H9 (cell line): ENCODE measurements at regions not wholly inside any gene's neighbourhood (a gene's known extent, or its start where the extent isn't known, plus 50 kb on each side); places are given as distances from the start of the nearest gene placed in this dataset.
A peak's percentile ranks its signal among the peaks of the same experiment; 100 is the strongest.

Source experiments
- DNase-seq: peaks from one replicate; pipeline ENCODE4 v3.0.0-alpha.2; 2017
- H2AFZ ChIP-seq: one replicate; pipeline ENCODE4 v1.6.1; 2013; ENCODE audit warnings: mild to moderate bottlenecking, low read length, control low read depth, moderate library complexity
- H2AK5ac ChIP-seq: 2 replicates; pipeline ENCODE4 v1.6.1; 2013; ENCODE audit warnings: low read length, control low read depth, mixed read lengths; ENCODE audit not compliant: insufficient read length
- H2BK120ac ChIP-seq: one replicate; pipeline ENCODE4 v1.6.1; 2013; ENCODE audit warnings: low read depth, mild to moderate bottlenecking, low read length, control low read depth, inconsistent platforms; ENCODE audit not compliant: poor library complexity, severe bottlenecking
- H2BK12ac ChIP-seq: 2 replicates; pipeline ENCODE4 v1.6.1; 2013; ENCODE audit warnings: low read length, control low read depth, mixed read lengths, low read depth; ENCODE audit not compliant: insufficient read length
- H2BK15ac ChIP-seq: 2 replicates; pipeline ENCODE4 v1.6.1; 2013; ENCODE audit warnings: low read depth, low read length, control low read depth
- H2BK20ac ChIP-seq: one replicate; pipeline ENCODE4 v1.6.1; 2013; ENCODE audit warnings: low read depth, mild to moderate bottlenecking, low read length, control low read depth, inconsistent platforms; ENCODE audit not compliant: poor library complexity, severe bottlenecking
- H2BK5ac ChIP-seq: 2 replicates; pipeline ENCODE4 v1.6.1; 2013; ENCODE audit warnings: low read length, control low read depth, mixed read lengths; ENCODE audit not compliant: insufficient read length
- H3K14ac ChIP-seq: 2 replicates; pipeline ENCODE4 v1.6.1; 2013; ENCODE audit warnings: low read length, control low read depth; ENCODE audit not compliant: insufficient read depth
- H3K18ac ChIP-seq: 2 replicates; pipeline ENCODE4 v1.6.1; 2013; ENCODE audit warnings: low read depth, mild to moderate bottlenecking, mixed read lengths, low read length, control low read depth; ENCODE audit not compliant: insufficient read length
- H3K23ac ChIP-seq: 2 replicates; pipeline ENCODE4 v1.6.1; 2013; ENCODE audit warnings: low read length, control low read depth, mixed read lengths, low read depth; ENCODE audit not compliant: insufficient read length
- H3K23me2 ChIP-seq: 2 replicates; pipeline ENCODE4 v1.6.1; 2013; ENCODE audit warnings: low read depth, mild to moderate bottlenecking, mixed read lengths, low read length, control low read depth; ENCODE audit not compliant: insufficient read length, poor library complexity, severe bottlenecking
- H3K27ac ChIP-seq: 2 replicates; pipeline ENCODE4 v1.5.1; 2013; ENCODE audit warnings: low read length, control low read depth, mixed read lengths, low read depth; ENCODE audit not compliant: insufficient read length
- H3K27me3 ChIP-seq: 2 replicates; pipeline ENCODE4 v1.6.1; 2013; ENCODE audit warnings: low read length, control low read depth, inconsistent platforms; ENCODE audit not compliant: insufficient read depth
- H3K4ac ChIP-seq: 2 replicates; pipeline ENCODE4 v1.6.1; 2013; ENCODE audit warnings: low read depth, mild to moderate bottlenecking, control low read depth, inconsistent platforms, low read length, moderate library complexity
- H3K4me1 ChIP-seq: 2 replicates; pipeline ENCODE4 v1.6.1; 2013; ENCODE audit warnings: low read length, control low read depth, inconsistent platforms; ENCODE audit not compliant: insufficient read depth
- H3K4me2 ChIP-seq: 2 replicates; pipeline ENCODE4 v1.6.1; 2013; ENCODE audit warnings: low read length, control low read depth, mixed read lengths; ENCODE audit not compliant: insufficient read length, insufficient read depth
- H3K56ac ChIP-seq: 2 replicates; pipeline ENCODE4 v1.6.1; 2013; ENCODE audit warnings: low read depth, mild to moderate bottlenecking, mixed read lengths, low read length, control low read depth; ENCODE audit not compliant: insufficient read length
- H3K79me1 ChIP-seq: 2 replicates; pipeline ENCODE4 v1.6.1; 2013; ENCODE audit warnings: low read depth, mild to moderate bottlenecking, moderate library complexity, low read length, control low read depth, inconsistent platforms; ENCODE audit not compliant: insufficient read depth, poor library complexity, severe bottlenecking
- H3K79me2 ChIP-seq: 2 replicates; pipeline ENCODE4 v1.6.1; 2013; ENCODE audit warnings: low read length, control low read depth, inconsistent platforms; ENCODE audit not compliant: insufficient read depth
- H3K9ac ChIP-seq: 2 replicates; pipeline ENCODE4 v1.6.1; 2013; ENCODE audit warnings: low read length, control low read depth, mixed read lengths; ENCODE audit not compliant: insufficient read length; ENCODE audit errors: extremely low read depth
- H3K9me3 ChIP-seq: one replicate; pipeline ENCODE4 v1.6.1; 2013; ENCODE audit warnings: low read depth, low read length, inconsistent platforms; ENCODE audit not compliant: control insufficient read depth
- H3T11ph ChIP-seq: one replicate; pipeline ENCODE4 v1.6.1; 2013; ENCODE audit warnings: mild to moderate bottlenecking, low read length, control low read depth, inconsistent platforms
- H4K20me1 ChIP-seq: one replicate; pipeline ENCODE4 v1.6.1; 2013; ENCODE audit not compliant: control insufficient read depth, insufficient read length, insufficient read depth
- H4K5ac ChIP-seq: 2 replicates; pipeline ENCODE4 v1.6.1; 2013; ENCODE audit warnings: low read depth, mild to moderate bottlenecking, mixed read lengths, low read length, control low read depth; ENCODE audit not compliant: insufficient read length
- H4K8ac ChIP-seq: replicated peaks from 2 replicates; pipeline ENCODE4 v1.6.1; 2013; ENCODE audit warnings: low read length, control low read depth, mixed read lengths, low read depth; ENCODE audit not compliant: insufficient read length
- H4K91ac ChIP-seq: 2 replicates; pipeline ENCODE4 v1.6.1; 2013; ENCODE audit warnings: low read depth, mild to moderate bottlenecking, moderate library complexity, mixed read lengths, low read length, control low read depth; ENCODE audit not compliant: insufficient read length
- H3K27ac Mint-ChIP-seq, 3 experiments: 2 replicates in 2 of 3; 3 replicates in 1 of 3; pipeline ENCODE4 v1.8.0; 2020 to 2021; ENCODE audit warnings: mixed read lengths in 3 of 3, mild to moderate bottlenecking in 1 of 3, moderate library complexity in 1 of 3
- H3K27me3 Mint-ChIP-seq: 2 replicates; pipeline ENCODE4 v1.8.0; 2021; ENCODE audit warnings: low read depth, mild to moderate bottlenecking, moderate library complexity, mixed read lengths
- H3K36me3 Mint-ChIP-seq, 3 experiments: 2 replicates in 2 of 3; 3 replicates in 1 of 3; pipeline ENCODE4 v1.8.0; 2020 to 2021; ENCODE audit warnings: low read depth in 3 of 3, mixed read lengths in 3 of 3; ENCODE audit not compliant: insufficient read depth in 1 of 3
- H3K4me1 Mint-ChIP-seq, 2 experiments: 2 replicates each; pipeline ENCODE4 v1.8.0; 2020; ENCODE audit warnings: mixed read lengths in 2 of 2
- H3K4me3 Mint-ChIP-seq, 2 experiments: 2 replicates in 1 of 2; 3 replicates in 1 of 2; pipeline ENCODE4 v1.8.0; 2020 to 2021; ENCODE audit warnings: mild to moderate bottlenecking in 2 of 2, mixed read lengths in 2 of 2, moderate library complexity in 1 of 2
- H3K9me3 Mint-ChIP-seq, 2 experiments: 2 replicates in 1 of 2; 3 replicates in 1 of 2; pipeline ENCODE4 v1.8.0; 2020; ENCODE audit warnings: mild to moderate bottlenecking in 2 of 2, mixed read lengths in 2 of 2, moderate library complexity in 1 of 2
- TF ChIP-seq, protein P1 (sequence below): fragments of 200-600 bp; sonication (generic); conservative IDR thresholded peaks from 3 replicates; pipeline ENCODE4 v1.8.0; 2021; ENCODE audit warnings: antibody characterized with exemption, mild to moderate bottlenecking

GRCh38 chr4:110959041-110959643, 336.3 kb upstream of the PITX2 start:
- H3K14ac ChIP-seq, result no peak overlapping the region
- no peak overlapping the region for H3K56ac ChIP-seq
- no peak for DNase-seq
- H4K91ac ChIP-seq, result no peak overlapping the region
- no peak overlapping the region for H3K4me2 ChIP-seq
- peaks cover 7 to 9% of the 10 kb centered on the region in 2 experiments; a peak in 3 of 4 replicates for H3K4me1 Mint-ChIP-seq
- TF ChIP-seq, protein P1, sequence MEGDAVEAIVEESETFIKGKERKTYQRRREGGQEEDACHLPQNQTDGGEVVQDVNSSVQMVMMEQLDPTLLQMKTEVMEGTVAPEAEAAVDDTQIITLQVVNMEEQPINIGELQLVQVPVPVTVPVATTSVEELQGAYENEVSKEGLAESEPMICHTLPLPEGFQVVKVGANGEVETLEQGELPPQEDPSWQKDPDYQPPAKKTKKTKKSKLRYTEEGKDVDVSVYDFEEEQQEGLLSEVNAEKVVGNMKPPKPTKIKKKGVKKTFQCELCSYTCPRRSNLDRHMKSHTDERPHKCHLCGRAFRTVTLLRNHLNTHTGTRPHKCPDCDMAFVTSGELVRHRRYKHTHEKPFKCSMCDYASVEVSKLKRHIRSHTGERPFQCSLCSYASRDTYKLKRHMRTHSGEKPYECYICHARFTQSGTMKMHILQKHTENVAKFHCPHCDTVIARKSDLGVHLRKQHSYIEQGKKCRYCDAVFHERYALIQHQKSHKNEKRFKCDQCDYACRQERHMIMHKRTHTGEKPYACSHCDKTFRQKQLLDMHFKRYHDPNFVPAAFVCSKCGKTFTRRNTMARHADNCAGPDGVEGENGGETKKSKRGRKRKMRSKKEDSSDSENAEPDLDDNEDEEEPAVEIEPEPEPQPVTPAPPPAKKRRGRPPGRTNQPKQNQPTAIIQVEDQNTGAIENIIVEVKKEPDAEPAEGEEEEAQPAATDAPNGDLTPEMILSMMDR, result peak; percentile 47
- no peak overlapping the region for H4K8ac ChIP-seq
- no peak overlapping the region for H2BK12ac ChIP-seq
- H4K20me1 ChIP-seq, result no peaks in the 10 kb centered on the region
- no peak overlapping the region for H3T11ph ChIP-seq
- H3K79me1 ChIP-seq, result no peaks in the 10 kb centered on the region
- H4K5ac ChIP-seq, result no peak overlapping the region
- H3K18ac ChIP-seq, result no peak overlapping the region
- H3K9me3 Mint-ChIP-seq, result no peaks in the 10 kb centered on the region
- no peak overlapping the region for H3K27ac Mint-ChIP-seq
- no peak overlapping the region for H3K23ac ChIP-seq
- no peak overlapping the region for H3K27ac ChIP-seq
- no peak overlapping the region for H2BK5ac ChIP-seq
- H3K9me3 ChIP-seq, result no peaks in the 10 kb centered on the region
- no peaks in the 10 kb centered on the region for H3K36me3 Mint-ChIP-seq
- no peak overlapping the region for H2BK20ac ChIP-seq
- no peak overlapping the region for H3K9ac ChIP-seq
- H2AFZ ChIP-seq, result no peak overlapping the region
- no peaks in the 10 kb centered on the region for H3K27me3 ChIP-seq
- H3K23me2 ChIP-seq, result no peaks in the 10 kb centered on the region
- H3K4ac ChIP-seq, result no peak overlapping the region
- no peak overlapping the region for H3K4me3 Mint-ChIP-seq
- H3K79me2 ChIP-seq, result no peaks in the 10 kb centered on the region
- H3K27me3 Mint-ChIP-seq, result no peaks in the 10 kb centered on the region; the same call in 1 of the 2 replicates
- no peak overlapping the region for H2BK15ac ChIP-seq
- no peak overlapping the region for H2AK5ac ChIP-seq
- no peak overlapping the region for H2BK120ac ChIP-seq
- peaks cover 5% of the 10 kb centered on the region; the same call in 1 of the 2 replicates for H3K4me1 ChIP-seq
